GM12892 (cell line): ENCODE measurements at regions not wholly inside any gene's neighbourhood (a gene's known extent, or its start where the extent isn't known, plus 50 kb on each side); places are given as distances from the start of the nearest gene placed in this dataset.

ENCODE experiments used
- POLR2A ChIP-seq: IDR thresholded peaks from 2 replicates; pipeline ENCODE4 v1.6.1; 2011; ENCODE audit warnings: low read depth, low read length, control low read depth
- POLR2AphosphoS5 ChIP-seq: IDR thresholded peaks from 2 replicates; pipeline ENCODE4 v1.6.1; 2011; ENCODE audit warnings: low read depth, low read length, control low read depth

- TF ChIP-seq POLR2A (no peak), POLR2AphosphoS5 (no peak)
Measured at GRCh38 chr5:40331616-40332015, 348.1 kb upstream of the PTGER4 start.
